Body of pancreas (tissue), 4 donors: ENCODE measurements at regions not wholly inside any gene's neighbourhood (a gene's known extent, or its start where the extent isn't known, plus 50 kb on each side); places are given as distances from the start of the nearest gene placed in this dataset.

Source experiments
- CTCF ChIP-seq, 7 experiments: fragments of 450-650 bp in 4 of 7; fragments of 200-600 bp in 3 of 7; sonication (generic) in 3 of 7; IDR thresholded peaks; one replicate each; pipeline ENCODE4 v1.5.1; 2016 to 2019; ENCODE audit warnings: antibody characterized with exemption in 7 of 7
- POLR2A ChIP-seq, 3 donors: fragments of 450-650 bp; IDR thresholded peaks; one replicate each; pipeline ENCODE4 v1.6.1; 2016; ENCODE audit warnings: antibody characterized with exemption in 3 of 3, mild to moderate bottlenecking in 2 of 3

- TF ChIP-seq CTCF (IDR thresholded peaks at IDR 0.05) (no peak), POLR2A (IDR thresholded peaks at IDR 0.05) (no peak)
Observed at GRCh38 chrY:7656596-7656995, 745.0 kb upstream of the AMELY start.
